LoVo (cell line): ENCODE measurements at regions not wholly inside any gene's neighbourhood (a gene's known extent, or its start where the extent isn't known, plus 50 kb on each side); places are given as distances from the start of the nearest gene placed in this dataset.
A peak's percentile ranks its signal among the peaks of the same experiment; 100 is the strongest.
"Not testable (repeated sequence)": the region's sequence is repeated elsewhere in the genome, so short reads cannot be mapped to it uniquely, and the experiment has no call there.

Experiments used
- DNase-seq: peaks from one replicate; pipeline ENCODE4 v3.0.0-alpha.2; 2016; ENCODE audit warnings: low spot score

DNA sequence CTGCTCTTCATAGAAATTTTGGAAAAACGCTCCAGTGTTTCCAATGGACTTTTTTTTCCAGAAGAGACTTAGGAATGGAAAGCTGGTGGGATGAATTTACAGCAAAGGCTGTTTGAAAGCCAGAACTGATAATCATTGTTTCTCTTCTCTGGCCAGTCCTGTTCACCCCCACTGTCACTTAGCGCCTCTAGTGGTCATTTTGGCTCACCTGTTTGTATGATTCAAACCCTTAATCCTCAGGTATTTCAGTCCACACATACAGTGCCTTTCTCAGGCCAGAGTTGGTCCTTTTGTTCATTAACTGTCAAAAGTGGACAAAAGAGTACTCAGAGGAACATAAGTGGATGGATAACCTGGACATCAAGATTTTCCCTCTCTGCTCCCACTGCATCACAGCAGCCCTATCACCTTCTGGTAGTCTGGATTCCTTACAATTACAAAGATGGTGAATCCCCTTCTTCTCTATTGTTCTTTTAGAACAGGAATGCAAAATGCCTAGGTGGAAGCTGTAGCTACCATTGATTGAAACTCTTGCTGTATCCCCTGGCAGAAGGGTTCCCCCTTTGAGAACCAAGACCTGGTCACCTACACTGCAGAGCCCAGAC, 177.6 kb upstream of the OLFM3 start:
- DNase-seq = peak; percentile 26

DNA sequence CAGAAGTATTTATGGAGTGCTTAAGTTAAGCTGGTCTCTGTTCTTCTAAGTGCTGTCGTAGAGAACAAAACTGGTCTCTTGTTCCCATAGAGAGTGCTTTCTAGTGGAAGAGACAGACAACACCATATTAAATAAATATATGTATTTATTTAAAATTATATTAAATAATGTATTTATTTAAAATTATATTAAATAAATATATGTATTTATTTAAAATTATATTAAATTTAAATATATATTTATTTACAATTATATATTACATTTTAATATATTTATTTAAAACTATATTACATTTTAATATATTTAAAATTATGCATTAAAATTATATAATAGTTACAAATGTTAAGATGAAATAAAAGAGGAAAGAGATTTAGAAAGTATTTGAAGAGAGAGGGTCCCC, 175.5 kb upstream of the OLFM3 start:
- DNase-seq = no peak

DNA sequence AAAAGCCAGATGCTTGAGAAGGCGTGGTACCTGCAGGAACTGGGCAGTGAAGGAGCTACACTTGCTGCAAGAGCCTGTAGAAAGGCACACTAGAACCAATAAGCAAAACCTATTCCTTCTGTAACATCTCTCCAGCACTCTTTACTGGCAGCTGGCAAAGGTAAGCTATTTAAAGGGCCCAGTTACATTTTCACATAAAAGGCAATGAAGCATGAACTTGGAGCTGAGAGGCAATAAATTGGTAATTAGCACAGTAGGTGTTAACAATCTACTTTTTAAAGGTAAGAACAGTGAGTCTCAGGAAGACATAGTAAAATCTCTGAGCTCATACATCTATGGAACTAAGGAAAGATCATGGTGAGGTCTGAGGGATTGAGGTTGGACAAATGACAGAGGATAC, 167.1 kb upstream of the OLFM3 start:
- no peak for DNase-seq

DNA sequence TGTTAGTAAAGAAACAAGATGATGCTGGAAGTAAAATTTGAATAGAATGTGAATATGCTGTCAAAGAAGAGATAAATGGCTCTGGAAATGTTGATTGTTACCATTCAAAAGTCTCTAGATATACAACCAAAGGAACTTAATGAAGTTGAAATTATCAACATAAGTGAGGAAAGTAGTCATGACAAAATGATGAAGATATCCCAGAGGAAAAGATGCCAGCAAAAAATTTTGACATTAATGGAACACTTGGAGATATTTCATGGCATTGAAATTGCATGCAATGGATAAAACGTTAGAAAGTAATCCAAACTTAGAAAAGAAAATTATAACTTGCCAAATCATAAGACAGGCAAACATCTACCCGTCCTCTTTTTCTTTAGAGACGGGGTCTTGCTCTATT, 154.5 kb upstream of the OLFM3 start:
- DNase-seq = no peak

DNA sequence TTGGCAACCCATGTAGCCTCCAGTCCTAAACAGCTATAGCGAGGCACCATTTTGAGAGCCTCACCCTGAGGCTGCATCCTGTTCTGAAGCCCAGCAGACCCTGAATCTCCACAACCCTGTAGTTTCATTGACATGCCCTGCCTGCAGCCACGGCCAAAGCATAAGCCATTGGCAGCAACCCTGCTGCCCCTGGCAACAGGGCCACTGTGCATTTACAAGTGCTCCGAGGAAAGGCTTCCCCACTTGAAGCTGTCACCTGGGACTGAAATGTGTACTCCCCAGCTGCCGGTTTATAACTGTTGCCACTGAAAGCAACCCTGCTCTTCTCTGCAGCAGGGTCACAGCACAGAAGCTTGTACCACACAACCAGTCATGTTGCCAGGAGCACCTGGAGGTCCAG, 124.2 kb upstream of the OLFM3 start:
- no peak for DNase-seq

DNA sequence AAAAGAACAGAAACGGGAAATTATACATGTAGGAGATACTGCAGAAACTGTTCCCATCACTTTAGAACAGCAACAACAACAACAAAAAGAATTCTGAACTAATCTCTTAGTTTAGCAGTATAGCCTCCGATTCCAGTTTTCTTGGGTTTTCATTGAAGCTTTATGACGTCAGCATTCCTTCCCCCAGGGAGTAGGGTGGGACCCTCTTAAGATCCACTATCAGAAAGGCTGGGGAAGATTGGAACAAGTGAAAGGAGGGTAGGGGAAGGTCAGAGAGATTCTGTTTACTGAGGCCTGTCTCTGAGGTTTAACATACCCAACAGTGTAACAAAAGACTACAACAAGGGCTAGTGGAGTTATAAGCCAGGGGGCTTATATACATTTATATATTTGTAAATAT, 121.4 kb upstream of the OLFM3 start:
- DNase-seq = no peak

DNA sequence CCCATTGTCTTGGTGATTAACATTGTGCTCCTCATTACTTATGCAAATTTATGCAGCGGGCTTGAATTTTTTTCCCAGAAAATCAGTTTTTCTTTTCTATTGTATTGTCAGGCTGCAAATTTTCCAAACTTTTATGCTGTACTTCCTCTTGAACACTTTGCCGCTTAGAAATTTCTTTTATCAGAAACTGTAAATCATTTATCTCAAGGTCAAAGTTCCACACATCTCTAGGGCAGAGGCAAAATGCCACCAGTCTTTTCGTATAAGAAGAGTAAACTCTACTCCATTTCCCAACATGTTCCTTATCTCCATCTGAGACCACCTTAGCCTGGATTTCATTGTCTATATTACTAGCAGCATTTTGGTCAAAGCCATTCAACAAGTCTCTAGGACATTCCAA, 113.9 kb upstream of the OLFM3 start:
- no peak for DNase-seq

DNA sequence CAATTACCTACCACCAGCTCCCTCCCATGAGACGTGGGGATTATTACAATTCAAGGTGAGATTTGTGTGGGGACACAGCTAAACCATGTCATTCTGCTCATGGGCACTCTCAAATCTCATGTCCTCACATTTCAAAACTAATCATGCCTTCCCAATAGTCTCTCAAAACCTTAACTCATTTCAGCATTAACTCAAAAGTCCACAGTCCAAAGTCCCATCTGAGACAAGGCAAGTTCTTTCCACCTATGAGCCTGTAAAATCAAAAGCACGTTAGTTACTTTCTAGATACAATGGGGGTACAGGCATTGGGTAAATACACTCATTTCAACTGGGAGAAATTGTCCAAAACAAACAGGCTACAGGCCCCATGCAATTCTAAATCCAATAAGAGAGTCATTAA, 112.8 kb upstream of the OLFM3 start:
- DNase-seq = not testable (repeated sequence)

DNA sequence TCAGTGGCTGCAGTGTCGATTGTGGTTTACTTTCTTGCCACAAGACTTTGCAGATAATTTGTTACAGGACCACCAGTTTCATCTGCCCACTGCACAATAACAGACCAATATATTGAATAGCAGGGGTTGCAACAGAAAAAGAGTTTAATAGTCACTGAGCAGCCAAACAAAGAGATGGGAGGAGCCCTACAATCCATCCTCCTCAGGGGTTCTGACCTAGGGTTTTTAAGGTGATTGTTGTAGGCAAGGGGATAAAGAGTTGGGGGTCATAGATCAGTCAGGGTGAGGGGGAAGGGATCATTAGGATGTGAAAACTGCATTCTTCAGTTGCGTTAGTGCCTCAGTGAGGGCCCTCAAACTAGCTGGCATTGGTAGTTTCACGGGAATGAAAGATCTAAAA, 110.7 kb upstream of the OLFM3 start:
- no peak for DNase-seq

DNA sequence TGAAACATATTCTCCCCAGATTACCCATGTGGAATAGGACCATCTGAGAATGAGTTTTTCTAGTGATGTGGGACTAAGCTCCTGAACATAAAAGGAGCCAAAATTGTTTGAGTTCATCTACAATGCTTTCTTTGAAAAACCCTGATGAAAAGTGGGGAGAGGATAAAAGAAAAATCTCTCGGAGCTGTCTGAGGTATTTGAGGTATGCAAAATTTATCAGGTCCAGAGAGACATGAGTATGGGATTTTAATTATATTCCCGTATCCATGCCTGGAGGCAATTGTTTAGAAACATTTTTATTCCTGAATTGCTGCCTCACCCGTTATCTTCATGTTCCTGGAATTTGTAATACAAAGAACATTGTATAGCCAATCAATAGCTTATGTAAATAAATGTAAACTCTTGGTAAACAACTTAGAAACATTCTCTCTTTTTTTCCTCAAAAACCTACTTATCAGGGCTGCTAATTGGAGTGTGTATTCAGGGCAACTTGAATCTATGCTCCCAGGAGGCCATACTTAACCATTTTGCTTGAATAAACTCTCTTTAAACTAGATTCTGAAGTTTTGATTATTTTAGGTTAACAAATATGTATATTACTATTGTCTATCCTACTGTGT, 109.3 kb upstream of the OLFM3 start:
- no peak for DNase-seq

DNA sequence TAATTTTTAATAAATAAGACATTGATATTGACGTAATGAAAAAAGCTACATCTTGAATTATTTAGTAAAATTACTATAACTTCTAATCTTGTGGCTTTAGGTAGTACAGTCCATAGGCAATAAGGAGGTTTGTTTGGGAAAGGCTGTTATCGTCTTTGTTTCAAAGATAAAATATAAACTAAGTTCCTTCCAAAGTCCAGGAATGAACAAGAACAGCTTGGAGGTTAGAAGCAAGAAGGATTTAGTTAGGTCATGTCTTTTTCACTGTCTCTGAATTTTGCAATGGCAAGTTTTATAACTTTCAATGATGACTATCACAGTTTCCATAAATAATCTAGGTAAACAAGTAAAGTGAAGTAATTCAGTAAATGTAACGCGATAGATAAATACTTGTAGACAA, 106.9 kb upstream of the OLFM3 start:
- no peak for DNase-seq

DNA sequence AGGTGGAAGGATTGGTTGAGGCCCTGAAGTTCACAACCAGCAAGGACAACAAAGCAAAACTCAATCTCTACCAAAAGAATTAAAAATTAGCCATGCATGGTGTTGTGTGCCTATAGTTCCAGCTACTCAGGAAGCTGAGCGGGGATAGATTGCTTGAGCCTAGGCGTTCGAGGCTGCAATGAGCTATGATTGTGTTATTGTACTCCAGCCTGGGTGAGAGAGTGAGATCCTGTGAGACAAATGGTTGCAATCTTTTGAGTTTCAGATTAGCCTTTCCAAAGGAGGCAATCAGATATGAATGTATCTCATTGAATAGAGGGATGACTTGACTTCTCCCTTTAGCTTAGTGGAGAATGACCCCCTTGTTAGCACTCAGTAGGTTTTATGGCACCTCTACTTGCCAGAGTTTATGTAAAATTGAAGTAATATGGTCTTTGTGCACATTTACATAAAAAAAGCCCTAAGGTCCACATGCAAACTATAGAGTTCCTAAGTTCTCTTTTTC, 105.6 kb upstream of the OLFM3 start:
- no peak for DNase-seq

DNA sequence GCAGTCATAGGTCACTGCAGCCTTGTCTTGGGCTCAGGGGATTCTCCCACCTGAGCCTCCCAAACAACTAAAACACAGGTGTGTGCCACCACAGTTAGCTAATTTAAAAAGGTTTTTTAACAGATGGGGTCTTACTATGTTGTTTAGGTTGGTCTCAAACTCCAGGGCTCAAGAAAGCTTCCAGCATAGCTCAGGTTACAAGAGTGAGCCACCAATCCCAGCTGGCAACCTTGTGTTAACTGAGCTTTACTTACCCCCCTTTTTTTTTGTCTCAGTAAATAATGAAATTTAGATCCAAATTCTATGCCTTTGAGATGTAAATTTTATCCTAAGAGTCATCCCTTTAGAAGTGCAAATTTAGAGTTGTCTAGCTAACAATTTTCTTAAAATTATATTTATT, 103.9 kb upstream of the OLFM3 start:
- no peak for DNase-seq

DNA sequence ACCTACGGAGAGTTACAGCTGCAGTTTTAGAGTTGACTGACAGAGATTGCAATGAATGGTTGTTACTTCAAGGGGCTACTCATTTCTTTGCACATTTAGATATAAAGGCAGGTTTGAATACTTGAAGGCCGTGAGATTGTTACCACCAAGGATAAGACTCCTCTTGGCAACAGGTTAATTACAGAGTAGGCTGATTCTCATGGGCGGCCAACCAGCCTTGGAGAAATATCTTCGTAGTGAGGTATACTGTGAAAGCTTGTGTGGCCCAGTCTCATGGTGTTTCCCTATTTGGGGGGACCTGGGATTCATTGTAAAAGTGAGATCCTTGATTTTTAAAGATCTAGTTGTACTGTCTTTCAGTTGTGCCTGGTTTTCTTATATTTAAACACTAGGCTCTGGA, 103.2 kb upstream of the OLFM3 start:
- DNase-seq = no peak

DNA sequence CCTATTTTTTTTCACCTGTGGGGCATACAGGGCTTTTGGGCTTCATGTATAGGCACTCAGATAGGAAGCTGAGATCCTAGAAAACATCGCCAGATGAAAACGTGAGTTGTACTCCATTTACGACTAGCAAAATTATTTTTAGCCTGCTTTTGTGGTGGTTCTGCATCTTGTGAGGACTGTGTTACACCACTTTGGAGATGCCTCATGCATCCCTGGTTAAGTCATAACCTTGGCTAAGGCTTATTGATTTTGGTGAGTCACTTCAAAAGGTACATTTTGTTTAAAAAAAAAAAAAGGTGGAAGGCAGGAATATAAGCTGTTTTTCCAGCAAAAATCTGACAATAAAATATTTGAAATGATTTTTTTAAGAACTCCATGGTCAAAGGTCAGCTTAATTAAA, 101.8 kb upstream of the OLFM3 start:
- DNase-seq = no peak

DNA sequence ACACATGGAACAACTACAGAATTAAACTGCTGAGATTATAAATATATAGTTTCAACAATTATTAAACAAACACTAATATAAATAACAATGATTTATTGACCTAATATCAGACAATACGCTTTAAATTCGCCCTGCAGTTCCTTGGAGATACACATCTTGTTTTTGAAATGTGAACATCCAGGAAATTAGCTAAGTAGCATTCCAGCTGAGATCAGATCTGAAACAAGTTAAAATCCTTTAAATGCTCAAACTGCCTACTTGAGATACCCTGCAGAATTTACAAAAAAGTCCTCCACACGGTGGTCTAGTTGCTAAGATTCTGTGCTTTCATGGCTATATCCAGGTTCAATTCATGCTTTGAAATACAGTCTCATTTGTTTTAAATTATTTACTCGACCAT, 101.4 kb upstream of the OLFM3 start:
- no peak for DNase-seq

DNA sequence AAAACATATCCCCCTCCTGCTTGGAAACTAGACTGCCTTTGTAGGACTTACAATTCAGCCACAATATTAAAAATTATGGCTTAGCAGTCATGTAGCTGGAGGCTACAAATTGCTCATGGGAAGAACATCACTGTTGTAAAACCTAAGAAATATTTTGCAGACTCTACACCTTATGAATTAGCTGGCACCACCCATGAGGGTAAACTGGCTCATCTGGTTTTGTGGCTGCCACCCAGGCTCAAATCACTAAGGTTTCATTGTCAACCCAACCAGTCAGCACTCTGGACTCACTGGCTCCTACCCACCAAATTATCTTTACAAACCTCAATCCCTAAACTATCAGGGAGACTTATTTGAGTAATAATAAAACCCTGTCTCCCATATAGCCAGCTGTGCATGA, 100.7 kb upstream of the OLFM3 start:
- DNase-seq = no peak

DNA sequence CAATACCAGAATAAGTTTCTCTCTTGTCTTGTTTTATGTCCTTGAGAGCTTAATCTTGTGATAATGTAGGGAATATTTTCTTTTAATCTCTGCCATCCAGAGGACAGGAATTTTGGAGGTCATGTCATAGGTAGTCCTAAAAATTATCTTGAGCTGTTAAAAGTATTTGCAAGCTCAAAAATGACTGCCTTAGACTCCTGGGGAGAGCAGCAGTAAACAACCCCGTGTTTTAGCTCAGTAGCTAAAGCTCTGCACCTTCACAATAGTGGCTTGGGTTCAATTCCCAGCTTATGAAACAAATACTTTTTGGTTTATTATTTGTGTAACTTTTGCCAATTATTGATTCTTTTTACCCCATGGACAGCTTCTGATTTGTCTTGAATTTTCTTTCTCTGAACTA, 99.4 kb upstream of the OLFM3 start:
- DNase-seq = no peak

DNA sequence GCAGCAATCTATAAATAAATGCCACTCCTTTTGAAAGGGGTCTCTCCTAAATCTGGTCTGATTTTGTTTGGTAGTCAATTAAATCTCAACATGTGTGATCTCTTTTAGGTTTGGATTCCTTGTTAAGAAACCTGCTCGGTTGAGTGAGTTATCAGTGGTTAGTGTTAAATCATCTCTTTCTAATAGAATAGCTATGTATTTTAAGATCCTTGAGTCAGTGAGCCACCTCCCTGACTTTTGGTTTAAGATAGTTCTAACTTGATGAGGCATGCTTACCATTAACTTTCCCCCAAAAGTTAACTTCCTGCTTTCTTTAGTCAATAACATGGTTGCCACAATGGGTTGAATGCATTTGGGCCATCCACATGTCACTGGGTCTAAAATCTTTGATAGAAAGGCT, 93.1 kb upstream of the OLFM3 start:
- no peak for DNase-seq

DNA sequence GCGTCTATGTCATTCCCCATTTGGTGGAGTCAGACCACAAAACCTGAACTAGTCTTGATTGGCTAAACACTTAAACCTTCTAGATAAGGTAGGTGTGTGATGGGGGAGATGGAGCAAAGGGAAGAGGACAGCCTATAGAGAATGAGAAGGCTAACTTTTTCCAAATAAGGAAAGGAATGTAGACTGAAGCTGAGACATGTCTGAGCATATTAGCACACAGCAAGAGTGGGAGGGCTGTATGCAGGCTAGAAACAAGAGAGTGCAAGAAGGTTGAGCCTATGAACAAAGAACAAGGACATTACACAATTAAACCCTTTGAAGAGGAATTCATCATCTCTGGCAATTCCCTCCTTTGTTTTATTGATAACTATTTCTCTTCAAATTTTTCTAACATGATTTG, 89.2 kb upstream of the OLFM3 start:
- DNase-seq = no peak

DNA sequence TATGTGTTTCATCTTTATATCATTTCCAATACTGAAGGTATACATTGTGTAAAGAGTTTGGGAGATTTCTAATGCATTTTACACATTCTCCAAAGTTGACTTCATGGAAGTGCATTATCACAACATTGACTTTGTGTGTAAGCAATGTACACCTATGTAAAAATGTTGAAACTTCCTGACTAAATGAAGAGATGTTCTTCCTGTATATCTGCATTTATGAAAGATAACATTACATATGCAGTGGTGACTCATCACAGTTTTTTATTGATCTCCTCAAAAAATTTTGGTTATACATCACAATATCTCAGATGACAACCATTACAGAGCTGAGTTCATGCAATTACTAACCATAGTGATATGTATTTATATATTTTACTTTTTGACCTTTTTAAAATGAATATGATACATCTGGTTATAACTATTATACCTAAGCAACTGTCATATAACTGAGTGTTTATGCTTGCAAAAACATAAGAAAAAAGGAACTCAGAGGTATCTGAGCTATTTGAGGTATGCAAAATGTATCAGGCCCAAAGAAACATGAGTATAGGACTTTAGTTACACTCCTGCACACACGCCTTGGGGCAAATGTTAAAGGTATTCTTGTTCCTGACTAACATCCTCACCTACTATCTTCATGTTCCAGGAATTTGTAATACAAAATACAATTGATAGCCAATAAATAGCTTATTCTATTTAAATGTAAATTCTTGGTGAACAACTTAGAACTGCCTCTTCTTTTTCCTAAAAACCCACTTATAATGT, 88.2 kb upstream of the OLFM3 start:
- no peak for DNase-seq

DNA sequence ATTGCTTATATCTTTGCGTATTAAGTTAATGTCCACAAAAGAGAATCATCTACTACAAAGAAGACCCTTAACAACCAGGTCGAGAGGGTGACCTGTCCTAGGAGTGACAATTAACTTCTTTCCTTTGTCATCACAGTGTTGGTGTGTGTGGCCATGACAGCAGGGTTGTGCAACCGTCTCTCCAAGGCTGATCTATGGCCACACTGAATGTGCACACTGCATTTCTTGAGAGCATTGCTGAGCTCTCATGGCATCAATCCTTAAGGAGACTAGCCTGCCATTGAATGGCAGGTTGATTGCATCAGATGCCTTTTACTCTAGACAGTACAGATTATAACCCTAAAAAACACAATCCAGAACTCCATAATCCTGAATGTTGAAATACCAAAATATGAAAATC, 86.5 kb upstream of the OLFM3 start:
- DNase-seq = no peak

DNA sequence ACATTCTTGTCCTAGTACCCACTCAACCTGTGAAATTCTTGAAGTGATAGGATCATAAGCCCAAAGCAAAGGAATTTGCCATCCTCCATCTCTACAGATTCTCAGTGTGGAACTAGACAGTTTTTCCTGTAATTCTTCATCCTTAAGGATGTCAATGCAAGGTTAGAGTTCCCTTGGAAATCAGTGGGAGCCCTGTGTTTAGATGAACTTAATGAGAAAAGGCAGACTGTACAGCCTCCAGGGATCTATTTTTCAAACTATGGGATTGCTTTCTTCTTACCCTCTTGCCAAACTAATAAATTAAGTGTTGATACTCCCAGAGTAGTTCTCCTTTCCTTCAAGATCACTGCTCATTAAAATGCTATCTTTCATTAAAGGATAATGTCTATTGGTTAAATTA, 78.1 kb upstream of the OLFM3 start:
- no peak for DNase-seq

DNA sequence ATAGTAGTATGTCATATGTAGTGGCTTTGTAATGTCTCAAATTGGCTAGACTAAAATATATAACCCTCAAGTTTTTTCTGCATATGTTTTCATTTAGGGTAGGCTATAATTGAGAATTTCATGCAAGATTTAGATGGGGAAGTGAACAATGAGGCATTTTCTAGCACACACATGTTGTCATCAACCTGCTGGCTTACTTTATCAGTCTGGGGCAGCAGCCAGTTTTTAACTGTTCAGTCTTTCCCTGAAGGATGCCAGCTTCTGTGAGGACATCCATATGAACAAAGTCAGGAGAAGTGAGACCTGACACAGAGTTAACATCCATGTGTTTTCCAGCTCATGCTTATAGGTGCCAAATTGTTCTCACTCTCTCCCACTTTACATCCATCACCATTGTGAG, 74.7 kb upstream of the OLFM3 start:
- DNase-seq = no peak
